ENCODE measurements at regions not wholly inside any gene's neighbourhood (a gene's known extent, or its start where the extent isn't known, plus 50 kb on each side); places are given as distances from the start of the nearest gene placed in this dataset.

DNA sequence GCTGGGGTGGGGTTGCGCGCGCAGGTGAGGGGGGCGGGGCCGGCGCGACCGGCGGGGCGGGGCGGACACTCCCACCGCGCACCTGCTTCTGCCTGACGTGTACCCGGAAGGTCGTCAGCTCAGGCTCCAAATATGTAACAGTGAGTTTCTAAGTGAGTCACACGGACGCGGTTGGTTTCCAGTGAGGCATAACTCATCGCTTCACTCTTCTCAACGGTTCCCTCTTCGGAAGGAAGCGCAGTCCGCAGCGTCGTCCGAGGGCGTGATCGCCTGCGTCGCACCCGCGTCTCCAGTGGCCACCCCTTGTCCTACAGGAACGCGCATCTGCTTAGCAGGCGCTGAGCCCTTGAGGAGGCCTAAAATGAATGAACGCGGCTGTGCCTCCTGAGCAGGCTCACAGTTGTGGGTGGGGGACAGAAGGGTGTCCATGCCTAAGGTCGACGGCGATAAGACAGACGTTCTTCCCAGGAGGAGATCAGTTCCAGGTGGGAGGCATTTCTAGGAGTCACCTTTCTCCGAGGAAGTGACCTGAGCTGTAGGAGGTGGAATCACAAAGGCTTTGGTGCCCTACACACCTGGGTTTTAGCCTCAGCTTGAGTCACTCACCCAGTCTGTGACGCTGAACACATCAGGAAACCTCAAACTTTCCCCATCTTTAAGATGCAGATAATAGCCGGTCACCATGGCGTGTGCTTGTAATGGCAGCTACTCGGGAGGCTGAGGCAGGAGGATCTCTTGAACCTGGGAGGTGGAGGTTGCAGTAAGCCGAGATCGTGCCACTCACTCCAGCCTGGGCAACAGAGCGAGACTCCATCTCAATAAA lies 50.9 kb upstream of the EZR start (continued):
- TF ChIP-seq, protein P1, sequence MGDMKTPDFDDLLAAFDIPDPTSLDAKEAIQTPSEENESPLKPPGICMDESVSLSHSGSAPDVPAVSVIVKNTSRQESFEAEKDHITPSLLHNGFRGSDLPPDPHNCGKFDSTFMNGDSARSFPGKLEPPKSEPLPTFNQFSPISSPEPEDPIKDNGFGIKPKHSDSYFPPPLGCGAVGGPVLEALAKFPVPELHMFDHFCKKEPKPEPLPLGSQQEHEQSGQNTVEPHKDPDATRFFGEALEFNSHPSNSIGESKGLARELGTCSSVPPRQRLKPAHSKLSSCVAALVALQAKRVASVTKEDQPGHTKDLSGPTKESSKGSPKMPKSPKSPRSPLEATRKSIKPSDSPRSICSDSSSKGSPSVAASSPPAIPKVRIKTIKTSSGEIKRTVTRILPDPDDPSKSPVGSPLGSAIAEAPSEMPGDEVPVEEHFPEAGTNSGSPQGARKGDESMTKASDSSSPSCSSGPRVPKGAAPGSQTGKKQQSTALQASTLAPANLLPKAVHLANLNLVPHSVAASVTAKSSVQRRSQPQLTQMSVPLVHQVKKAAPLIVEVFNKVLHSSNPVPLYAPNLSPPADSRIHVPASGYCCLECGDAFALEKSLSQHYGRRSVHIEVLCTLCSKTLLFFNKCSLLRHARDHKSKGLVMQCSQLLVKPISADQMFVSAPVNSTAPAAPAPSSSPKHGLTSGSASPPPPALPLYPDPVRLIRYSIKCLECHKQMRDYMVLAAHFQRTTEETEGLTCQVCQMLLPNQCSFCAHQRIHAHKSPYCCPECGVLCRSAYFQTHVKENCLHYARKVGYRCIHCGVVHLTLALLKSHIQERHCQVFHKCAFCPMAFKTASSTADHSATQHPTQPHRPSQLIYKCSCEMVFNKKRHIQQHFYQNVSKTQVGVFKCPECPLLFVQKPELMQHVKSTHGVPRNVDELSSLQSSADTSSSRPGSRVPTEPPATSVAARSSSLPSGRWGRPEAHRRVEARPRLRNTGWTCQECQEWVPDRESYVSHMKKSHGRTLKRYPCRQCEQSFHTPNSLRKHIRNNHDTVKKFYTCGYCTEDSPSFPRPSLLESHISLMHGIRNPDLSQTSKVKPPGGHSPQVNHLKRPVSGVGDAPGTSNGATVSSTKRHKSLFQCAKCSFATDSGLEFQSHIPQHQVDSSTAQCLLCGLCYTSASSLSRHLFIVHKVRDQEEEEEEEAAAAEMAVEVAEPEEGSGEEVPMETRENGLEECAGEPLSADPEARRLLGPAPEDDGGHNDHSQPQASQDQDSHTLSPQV (IDR thresholded peaks at IDR 0.05) = peak; percentile 90; the same call in 1 of the 2 replicates
- TF ChIP-seq, protein P2, sequence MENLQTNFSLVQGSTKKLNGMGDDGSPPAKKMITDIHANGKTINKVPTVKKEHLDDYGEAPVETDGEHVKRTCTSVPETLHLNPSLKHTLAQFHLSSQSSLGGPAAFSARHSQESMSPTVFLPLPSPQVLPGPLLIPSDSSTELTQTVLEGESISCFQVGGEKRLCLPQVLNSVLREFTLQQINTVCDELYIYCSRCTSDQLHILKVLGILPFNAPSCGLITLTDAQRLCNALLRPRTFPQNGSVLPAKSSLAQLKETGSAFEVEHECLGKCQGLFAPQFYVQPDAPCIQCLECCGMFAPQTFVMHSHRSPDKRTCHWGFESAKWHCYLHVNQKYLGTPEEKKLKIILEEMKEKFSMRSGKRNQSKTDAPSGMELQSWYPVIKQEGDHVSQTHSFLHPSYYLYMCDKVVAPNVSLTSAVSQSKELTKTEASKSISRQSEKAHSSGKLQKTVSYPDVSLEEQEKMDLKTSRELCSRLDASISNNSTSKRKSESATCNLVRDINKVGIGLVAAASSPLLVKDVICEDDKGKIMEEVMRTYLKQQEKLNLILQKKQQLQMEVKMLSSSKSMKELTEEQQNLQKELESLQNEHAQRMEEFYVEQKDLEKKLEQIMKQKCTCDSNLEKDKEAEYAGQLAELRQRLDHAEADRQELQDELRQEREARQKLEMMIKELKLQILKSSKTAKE (IDR thresholded peaks at IDR 0.05; ENCODE audit: low read depth, poor library complexity, severe bottlenecking) = no peak
- TF ChIP-seq NR2C2 (IDR thresholded peaks at IDR 0.05; ENCODE audit: borderline replicate concordance, control insufficient read depth, insufficient read length, low read depth) = no peak
- no peak for TF ChIP-seq ZNF274 (IDR thresholded peaks at IDR 0.05; ENCODE audit: insufficient read depth, insufficient read length)
- TF ChIP-seq BACH1 (IDR thresholded peaks at IDR 0.05; ENCODE audit: borderline replicate concordance) = peak; percentile 42; the same call in 1 of the 2 replicates
- TF ChIP-seq, protein P3, sequence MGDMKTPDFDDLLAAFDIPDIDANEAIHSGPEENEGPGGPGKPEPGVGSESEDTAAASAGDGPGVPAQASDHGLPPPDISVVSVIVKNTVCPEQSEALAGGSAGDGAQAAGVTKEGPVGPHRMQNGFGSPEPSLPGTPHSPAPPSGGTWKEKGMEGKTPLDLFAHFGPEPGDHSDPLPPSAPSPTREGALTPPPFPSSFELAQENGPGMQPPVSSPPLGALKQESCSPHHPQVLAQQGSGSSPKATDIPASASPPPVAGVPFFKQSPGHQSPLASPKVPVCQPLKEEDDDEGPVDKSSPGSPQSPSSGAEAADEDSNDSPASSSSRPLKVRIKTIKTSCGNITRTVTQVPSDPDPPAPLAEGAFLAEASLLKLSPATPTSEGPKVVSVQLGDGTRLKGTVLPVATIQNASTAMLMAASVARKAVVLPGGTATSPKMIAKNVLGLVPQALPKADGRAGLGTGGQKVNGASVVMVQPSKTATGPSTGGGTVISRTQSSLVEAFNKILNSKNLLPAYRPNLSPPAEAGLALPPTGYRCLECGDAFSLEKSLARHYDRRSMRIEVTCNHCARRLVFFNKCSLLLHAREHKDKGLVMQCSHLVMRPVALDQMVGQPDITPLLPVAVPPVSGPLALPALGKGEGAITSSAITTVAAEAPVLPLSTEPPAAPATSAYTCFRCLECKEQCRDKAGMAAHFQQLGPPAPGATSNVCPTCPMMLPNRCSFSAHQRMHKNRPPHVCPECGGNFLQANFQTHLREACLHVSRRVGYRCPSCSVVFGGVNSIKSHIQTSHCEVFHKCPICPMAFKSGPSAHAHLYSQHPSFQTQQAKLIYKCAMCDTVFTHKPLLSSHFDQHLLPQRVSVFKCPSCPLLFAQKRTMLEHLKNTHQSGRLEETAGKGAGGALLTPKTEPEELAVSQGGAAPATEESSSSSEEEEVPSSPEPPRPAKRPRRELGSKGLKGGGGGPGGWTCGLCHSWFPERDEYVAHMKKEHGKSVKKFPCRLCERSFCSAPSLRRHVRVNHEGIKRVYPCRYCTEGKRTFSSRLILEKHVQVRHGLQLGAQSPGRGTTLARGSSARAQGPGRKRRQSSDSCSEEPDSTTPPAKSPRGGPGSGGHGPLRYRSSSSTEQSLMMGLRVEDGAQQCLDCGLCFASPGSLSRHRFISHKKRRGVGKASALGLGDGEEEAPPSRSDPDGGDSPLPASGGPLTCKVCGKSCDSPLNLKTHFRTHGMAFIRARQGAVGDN (IDR thresholded peaks at IDR 0.05) = peak; percentile 97
- TF ChIP-seq, protein P4, sequence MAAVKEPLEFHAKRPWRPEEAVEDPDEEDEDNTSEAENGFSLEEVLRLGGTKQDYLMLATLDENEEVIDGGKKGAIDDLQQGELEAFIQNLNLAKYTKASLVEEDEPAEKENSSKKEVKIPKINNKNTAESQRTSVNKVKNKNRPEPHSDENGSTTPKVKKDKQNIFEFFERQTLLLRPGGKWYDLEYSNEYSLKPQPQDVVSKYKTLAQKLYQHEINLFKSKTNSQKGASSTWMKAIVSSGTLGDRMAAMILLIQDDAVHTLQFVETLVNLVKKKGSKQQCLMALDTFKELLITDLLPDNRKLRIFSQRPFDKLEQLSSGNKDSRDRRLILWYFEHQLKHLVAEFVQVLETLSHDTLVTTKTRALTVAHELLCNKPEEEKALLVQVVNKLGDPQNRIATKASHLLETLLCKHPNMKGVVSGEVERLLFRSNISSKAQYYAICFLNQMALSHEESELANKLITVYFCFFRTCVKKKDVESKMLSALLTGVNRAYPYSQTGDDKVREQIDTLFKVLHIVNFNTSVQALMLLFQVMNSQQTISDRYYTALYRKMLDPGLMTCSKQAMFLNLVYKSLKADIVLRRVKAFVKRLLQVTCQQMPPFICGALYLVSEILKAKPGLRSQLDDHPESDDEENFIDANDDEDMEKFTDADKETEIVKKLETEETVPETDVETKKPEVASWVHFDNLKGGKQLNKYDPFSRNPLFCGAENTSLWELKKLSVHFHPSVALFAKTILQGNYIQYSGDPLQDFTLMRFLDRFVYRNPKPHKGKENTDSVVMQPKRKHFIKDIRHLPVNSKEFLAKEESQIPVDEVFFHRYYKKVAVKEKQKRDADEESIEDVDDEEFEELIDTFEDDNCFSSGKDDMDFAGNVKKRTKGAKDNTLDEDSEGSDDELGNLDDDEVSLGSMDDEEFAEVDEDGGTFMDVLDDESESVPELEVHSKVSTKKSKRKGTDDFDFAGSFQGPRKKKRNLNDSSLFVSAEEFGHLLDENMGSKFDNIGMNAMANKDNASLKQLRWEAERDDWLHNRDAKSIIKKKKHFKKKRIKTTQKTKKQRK (IDR thresholded peaks at IDR 0.05; ENCODE audit: low read depth, low read length) = no peak
- 0 out of 2 replicates have a peak, but pooled peaks have one; percentile 18 for TF ChIP-seq NRF1 (conservative IDR thresholded peaks at IDR 0.05; ENCODE audit: low read depth, low read length)
- TF ChIP-seq, protein P5, sequence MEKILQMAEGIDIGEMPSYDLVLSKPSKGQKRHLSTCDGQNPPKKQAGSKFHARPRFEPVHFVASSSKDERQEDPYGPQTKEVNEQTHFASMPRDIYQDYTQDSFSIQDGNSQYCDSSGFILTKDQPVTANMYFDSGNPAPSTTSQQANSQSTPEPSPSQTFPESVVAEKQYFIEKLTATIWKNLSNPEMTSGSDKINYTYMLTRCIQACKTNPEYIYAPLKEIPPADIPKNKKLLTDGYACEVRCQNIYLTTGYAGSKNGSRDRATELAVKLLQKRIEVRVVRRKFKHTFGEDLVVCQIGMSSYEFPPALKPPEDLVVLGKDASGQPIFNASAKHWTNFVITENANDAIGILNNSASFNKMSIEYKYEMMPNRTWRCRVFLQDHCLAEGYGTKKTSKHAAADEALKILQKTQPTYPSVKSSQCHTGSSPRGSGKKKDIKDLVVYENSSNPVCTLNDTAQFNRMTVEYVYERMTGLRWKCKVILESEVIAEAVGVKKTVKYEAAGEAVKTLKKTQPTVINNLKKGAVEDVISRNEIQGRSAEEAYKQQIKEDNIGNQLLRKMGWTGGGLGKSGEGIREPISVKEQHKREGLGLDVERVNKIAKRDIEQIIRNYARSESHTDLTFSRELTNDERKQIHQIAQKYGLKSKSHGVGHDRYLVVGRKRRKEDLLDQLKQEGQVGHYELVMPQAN (conservative IDR thresholded peaks at IDR 0.05) = no peak
- no peak for TF ChIP-seq TCF7 (IDR thresholded peaks at IDR 0.05; ENCODE audit: borderline replicate concordance)
- TF ChIP-seq MEF2B (IDR thresholded peaks at IDR 0.05; ENCODE audit: partially characterized antibody, poor library complexity, severe bottlenecking) = peak; percentile 66
